ENCODE measurements at regions not wholly inside any gene's neighbourhood (a gene's known extent, or its start where the extent isn't known, plus 50 kb on each side); places are given as distances from the start of the nearest gene placed in this dataset.

DNA sequence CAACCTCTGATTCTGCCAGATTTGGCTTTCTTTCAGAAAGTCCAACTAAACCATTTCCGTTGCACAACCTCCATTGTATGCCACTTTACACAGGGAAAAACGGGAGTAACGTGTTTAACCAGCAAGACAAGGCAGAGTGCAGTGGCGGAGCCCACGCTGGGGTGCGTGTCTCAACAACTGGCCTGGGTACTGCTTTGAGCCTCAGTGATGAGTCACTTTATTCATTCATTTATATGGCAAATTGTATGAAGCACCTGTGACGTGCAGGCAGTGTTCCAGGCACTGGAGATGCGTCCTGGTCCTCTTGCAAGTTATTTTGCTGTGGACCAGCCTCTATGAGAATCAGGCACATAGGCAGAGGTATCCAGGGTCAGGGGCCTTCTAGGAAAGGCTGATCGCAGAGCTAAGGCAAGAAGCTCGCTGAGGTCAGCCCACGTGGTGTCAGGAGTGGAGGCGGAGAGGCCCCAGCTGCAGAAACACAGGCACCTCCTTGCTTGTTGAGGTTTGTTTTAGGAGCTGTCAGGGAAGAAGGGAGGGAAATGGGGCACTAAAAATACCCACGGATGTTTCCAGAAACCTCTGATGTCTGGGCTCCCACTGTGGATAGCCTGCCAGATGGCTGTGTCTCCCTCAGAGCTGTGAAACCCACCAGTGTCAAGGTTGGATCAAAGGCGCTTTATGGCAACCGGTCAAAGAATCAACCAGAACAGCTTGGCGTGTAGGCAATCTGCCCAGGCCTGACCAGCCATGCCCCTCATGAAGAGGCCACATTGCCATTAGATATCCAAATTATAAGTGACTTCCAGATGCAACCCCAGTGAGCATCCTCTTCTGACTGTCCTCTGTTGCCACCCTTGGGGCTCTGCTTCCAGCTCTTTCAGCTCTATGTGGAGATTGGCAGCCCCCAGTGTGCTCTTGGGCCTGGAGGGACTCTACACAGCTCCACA lies 157.2 kb downstream of the CD83 start:
- DNase-seq (ENCODE audit: low read depth, low spot score) = no peak
- H3K4me3 ChIP-seq (ENCODE audit: low read length) = no peak overlapping the region
- no peak overlapping the region for H3K27ac ChIP-seq (ENCODE audit: low read length)
- peaks cover 7% of the 10 kb centered on the region for H3K4me1 ChIP-seq (ENCODE audit: control insufficient read depth, insufficient read depth, low read length)
- peaks cover 1% of the 10 kb centered on the region; the same call in 1 of the 2 replicates for H3K27me3 ChIP-seq (ENCODE audit: control insufficient read depth, insufficient read depth, low read length)
- H3K36me3 ChIP-seq (ENCODE audit: control insufficient read depth, insufficient read depth, low read length) = no peaks in the 10 kb centered on the region
- H3K9me3 ChIP-seq (ENCODE audit: control insufficient read depth, insufficient read depth, low read length) = no peaks in the 10 kb centered on the region
- WGBS (ENCODE audit: insufficient coverage, insufficient read length) = no CpG with 5 or more reads among the region's 16 CpGs

DNA sequence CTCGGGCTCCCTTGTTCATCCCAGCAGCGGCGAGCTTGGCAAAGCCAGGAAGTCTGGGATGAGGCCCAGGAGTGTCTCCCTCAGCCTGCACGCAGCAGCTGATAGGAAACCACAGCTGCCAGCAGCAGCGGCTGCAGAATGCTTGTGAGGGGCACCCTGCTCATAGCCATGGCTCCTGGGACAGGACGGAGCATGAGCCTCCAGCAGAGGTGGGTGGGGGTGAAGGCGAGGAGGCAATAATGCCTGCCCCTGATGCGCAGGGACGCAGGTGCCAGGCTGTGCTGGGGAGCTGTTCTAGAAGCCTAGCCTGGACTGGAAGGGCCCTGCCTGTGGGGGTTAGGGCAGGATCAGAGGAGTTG lies 157.9 kb downstream of the CD83 start:
- Histone ChIP-seq H3K27me3 (ENCODE audit: control insufficient read depth, insufficient read depth, low read length) (peaks cover 1% of the 10 kb centered on the region; the same call in 1 of the 2 replicates), H3K4me3 (ENCODE audit: low read length) (no peak overlapping the region), H3K9me3 (ENCODE audit: control insufficient read depth, insufficient read depth, low read length) (no peaks in the 10 kb centered on the region), H3K27ac (ENCODE audit: low read length) (no peak overlapping the region), H3K4me1 (ENCODE audit: control insufficient read depth, insufficient read depth, low read length) (peaks cover 7% of the 10 kb centered on the region), H3K36me3 (ENCODE audit: control insufficient read depth, insufficient read depth, low read length) (no peaks in the 10 kb centered on the region)
- no peak for DNase-seq (ENCODE audit: low read depth, low spot score)
- no CpG with 5 or more reads among the region's 9 CpGs for WGBS (ENCODE audit: insufficient coverage, insufficient read length)

DNA sequence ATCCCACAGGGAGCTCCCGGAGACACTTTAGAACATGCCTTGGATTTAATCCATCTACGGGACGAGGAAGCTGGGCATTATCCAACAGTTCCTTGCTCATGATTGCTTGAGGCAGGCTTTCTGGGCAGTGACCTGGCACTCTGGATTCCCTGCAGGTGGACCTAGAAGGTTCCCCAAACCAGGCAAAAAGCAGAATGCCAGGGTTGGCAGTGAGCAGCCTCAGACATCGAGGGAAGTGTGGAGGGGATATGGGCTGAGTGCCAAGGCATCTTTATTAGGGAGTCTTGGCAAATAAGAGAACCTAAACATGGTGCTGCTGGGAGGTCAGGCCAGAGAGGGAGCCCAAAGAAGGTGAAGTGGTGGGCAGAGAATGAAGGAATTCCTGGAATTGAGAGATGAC lies 158.5 kb downstream of the CD83 start:
- no peaks in the 10 kb centered on the region for H3K36me3 ChIP-seq (ENCODE audit: control insufficient read depth, insufficient read depth, low read length)
- H3K4me3 ChIP-seq (ENCODE audit: low read length) = no peak overlapping the region
- WGBS (ENCODE audit: insufficient coverage, insufficient read length) = no CpG with 5 or more reads among the region's 4 CpGs
- peaks cover 1% of the 10 kb centered on the region; the same call in 1 of the 2 replicates for H3K27me3 ChIP-seq (ENCODE audit: control insufficient read depth, insufficient read depth, low read length)
- no peak for DNase-seq (ENCODE audit: low read depth, low spot score)
- H3K27ac ChIP-seq (ENCODE audit: low read length) = no peak overlapping the region
- no peaks in the 10 kb centered on the region for H3K9me3 ChIP-seq (ENCODE audit: control insufficient read depth, insufficient read depth, low read length)
- H3K4me1 ChIP-seq (ENCODE audit: control insufficient read depth, insufficient read depth, low read length) = peaks cover 6% of the 10 kb centered on the region

DNA sequence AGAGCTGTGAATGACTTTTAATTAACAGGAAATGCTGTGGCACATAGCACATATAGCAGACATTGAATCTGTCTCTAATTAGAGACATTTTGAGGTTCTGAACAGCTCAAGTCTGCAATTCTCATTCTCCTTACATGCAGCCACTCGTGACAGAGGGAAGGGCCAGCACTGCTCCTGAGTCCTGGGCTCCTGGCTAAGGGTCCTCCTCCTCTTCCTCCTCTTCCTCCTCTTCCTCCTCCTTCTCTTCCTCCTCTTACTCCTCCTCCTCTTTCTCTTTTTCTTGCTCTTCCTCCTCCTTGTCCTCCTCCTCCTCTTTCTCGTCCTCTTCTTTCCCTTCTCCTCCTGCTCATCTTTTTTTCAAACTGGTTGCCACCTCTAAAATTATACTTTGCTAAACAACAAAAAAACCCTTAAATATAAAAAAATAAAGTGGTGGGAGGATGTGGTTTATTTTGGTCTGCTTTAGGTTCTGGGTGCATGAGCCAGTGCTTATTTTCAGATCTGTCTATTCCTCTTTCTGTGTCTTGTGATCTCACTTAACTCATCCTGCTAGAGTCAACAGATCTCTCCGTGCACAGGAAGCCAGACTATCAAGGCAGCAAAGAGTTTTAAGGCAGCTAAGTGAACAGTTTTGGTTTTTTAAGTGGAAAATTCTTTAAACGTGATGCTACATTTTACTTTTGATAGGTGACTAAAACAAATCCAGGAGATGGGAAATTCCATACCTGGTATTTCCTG lies 159.3 kb downstream of the CD83 start:
- no peak overlapping the region for H3K4me3 ChIP-seq (ENCODE audit: low read length)

DNA sequence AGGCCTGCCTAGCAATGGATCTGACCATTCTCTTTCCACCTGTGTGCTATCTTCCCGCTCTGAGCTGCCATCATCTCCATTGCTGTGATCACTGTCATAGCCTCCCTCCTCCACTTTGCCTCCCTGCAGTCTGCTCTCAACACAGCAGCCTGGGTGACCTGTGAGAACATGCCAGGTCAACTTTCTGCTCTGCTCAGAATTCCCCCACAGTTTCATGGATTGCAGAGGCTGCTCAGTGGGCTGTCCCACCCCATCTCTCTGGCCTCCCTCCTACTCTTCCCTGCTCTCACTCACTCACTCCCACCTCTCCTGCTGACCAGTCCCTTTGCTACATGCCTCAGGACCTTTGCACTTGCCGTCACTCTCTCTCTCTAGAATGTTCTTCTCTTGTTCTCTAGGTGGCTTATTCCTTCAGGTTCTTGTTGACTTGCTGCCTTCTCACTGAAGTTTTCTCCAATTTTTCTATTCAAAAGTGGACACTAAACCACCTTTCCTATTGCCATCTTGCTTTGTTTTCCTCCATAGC lies 159.9 kb downstream of the CD83 start:
- Histone ChIP-seq H3K27ac (ENCODE audit: low read length) (no peak overlapping the region), H3K36me3 (ENCODE audit: control insufficient read depth, insufficient read depth, low read length) (no peaks in the 10 kb centered on the region), H3K27me3 (ENCODE audit: control insufficient read depth, insufficient read depth, low read length) (peaks cover 1% of the 10 kb centered on the region; the same call in 1 of the 2 replicates), H3K4me3 (ENCODE audit: low read length) (no peak overlapping the region), H3K9me3 (ENCODE audit: control insufficient read depth, insufficient read depth, low read length) (no peaks in the 10 kb centered on the region), H3K4me1 (ENCODE audit: control insufficient read depth, insufficient read depth, low read length) (peaks cover 5% of the 10 kb centered on the region; the same call in 1 of the 2 replicates)
- no peak for DNase-seq (ENCODE audit: low read depth, low spot score)
- no CpG with 5 or more reads among the region's 2 CpGs for WGBS (ENCODE audit: insufficient coverage, insufficient read length)

More for the DNA sequence above, 159.3 kb downstream of the CD83 start:
- no CpG with 5 or more reads among the region's 4 CpGs for WGBS (ENCODE audit: insufficient coverage, insufficient read length)
- Histone ChIP-seq H3K4me1 (ENCODE audit: control insufficient read depth, insufficient read depth, low read length) (peaks cover 5% of the 10 kb centered on the region; the same call in 1 of the 2 replicates), H3K27ac (ENCODE audit: low read length) (no peak overlapping the region), H3K9me3 (ENCODE audit: control insufficient read depth, insufficient read depth, low read length) (no peaks in the 10 kb centered on the region), H3K36me3 (ENCODE audit: control insufficient read depth, insufficient read depth, low read length) (no peaks in the 10 kb centered on the region), H3K27me3 (ENCODE audit: control insufficient read depth, insufficient read depth, low read length) (peaks cover 1% of the 10 kb centered on the region; the same call in 1 of the 2 replicates)
- no peak for DNase-seq (ENCODE audit: low read depth, low spot score)

DNA sequence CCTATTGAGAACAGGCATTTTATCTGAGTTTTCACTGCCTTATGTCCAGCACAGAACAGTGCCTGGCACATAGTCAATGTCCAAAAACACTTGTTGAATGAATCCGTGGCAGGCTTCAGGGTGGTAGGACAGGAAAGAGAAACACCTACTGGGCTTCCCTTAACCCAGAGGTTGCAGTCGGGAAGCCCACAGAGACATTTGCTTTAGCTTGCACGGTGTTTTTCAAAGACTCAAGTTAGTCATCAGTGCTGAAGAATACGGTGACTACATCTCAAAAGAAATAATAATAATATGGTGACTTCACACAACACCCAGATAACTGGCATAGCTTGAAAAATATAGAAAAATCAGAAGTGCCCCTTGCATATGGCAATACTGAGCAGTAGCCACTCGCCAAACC lies 160.4 kb downstream of the CD83 start:
- H3K4me3 ChIP-seq (ENCODE audit: low read length) = no peak overlapping the region
- H3K36me3 ChIP-seq (ENCODE audit: control insufficient read depth, insufficient read depth, low read length) = no peaks in the 10 kb centered on the region
- no peak overlapping the region for H3K27ac ChIP-seq (ENCODE audit: low read length)
- no peak for DNase-seq (ENCODE audit: low read depth, low spot score)
- 0 out of 2 replicates have a peak, but pooled peaks cover 1% of the 10 kb centered on the region for H3K27me3 ChIP-seq (ENCODE audit: control insufficient read depth, insufficient read depth, low read length)
- H3K4me1 ChIP-seq (ENCODE audit: control insufficient read depth, insufficient read depth, low read length) = peaks cover 2% of the 10 kb centered on the region; the same call in 1 of the 2 replicates
- no peaks in the 10 kb centered on the region for H3K9me3 ChIP-seq (ENCODE audit: control insufficient read depth, insufficient read depth, low read length)
- no CpG with 5 or more reads among the region's 5 CpGs for WGBS (ENCODE audit: insufficient coverage, insufficient read length)

DNA sequence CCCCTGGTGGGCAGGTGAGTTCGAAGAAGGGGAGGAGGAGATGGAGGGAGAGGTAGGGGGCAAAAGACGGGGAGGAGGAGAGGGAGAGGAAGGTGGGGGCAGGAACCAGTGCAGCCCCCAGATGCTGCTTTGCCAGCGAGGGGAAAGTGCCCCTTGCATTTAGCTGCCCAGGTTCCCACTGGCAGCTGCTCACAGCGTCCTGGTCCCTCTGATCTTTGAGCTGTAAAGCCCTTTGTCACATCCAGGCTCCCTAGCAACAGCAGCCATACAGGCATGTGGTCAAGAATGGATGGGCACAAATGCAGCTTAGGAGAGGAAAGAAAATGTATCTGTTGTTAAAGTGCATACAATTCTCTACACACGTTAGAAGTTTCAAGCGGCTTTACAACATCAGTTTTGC lies 160.9 kb downstream of the CD83 start:
- H3K27me3 ChIP-seq (ENCODE audit: control insufficient read depth, insufficient read depth, low read length) = 0 out of 2 replicates have a peak, but pooled peaks cover 1% of the 10 kb centered on the region
- WGBS (ENCODE audit: insufficient coverage, insufficient read length) = no CpG with 5 or more reads among the region's 6 CpGs
- H3K36me3 ChIP-seq (ENCODE audit: control insufficient read depth, insufficient read depth, low read length) = no peaks in the 10 kb centered on the region
- no peak for DNase-seq (ENCODE audit: low read depth, low spot score)
- 0 out of 2 replicates have a peak, but pooled peaks cover 1% of the 10 kb centered on the region for H3K4me1 ChIP-seq (ENCODE audit: control insufficient read depth, insufficient read depth, low read length)
- H3K9me3 ChIP-seq (ENCODE audit: control insufficient read depth, insufficient read depth, low read length) = no peaks in the 10 kb centered on the region
- H3K27ac ChIP-seq (ENCODE audit: low read length) = no peak overlapping the region
- no peak overlapping the region for H3K4me3 ChIP-seq (ENCODE audit: low read length)

DNA sequence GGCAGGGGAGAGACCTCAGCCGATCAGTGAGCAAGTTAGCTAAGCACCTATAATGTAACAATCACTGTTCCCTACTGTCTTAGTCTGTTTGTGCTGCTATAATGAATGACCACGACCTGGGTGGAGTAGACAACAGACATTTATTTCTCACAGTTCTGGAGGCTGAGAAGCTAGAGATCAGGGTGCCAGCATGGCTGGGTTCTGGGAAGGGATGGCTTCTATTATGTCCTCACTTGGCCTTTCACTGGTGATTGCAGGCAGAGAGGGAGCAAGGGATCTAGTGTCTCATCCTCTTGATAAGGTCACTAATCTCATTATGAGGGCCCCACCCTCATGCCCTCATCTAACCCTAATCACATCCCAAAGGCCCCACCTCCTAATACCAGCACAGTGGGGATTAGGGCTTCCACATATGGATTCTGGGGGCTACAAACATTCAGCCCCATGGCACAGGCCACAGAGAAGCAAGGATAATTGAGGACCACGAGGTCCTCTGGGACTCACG lies 162.5 kb downstream of the CD83 start:
- Histone ChIP-seq H3K9me3 (ENCODE audit: control insufficient read depth, insufficient read depth, low read length) (no peaks in the 10 kb centered on the region), H3K4me3 (ENCODE audit: low read length) (no peak overlapping the region), H3K27me3 (ENCODE audit: control insufficient read depth, insufficient read depth, low read length) (no peaks in the 10 kb centered on the region), H3K4me1 (ENCODE audit: control insufficient read depth, insufficient read depth, low read length) (no peaks in the 10 kb centered on the region), H3K36me3 (ENCODE audit: control insufficient read depth, insufficient read depth, low read length) (no peaks in the 10 kb centered on the region), H3K27ac (ENCODE audit: low read length) (no peak overlapping the region)
- DNase-seq (ENCODE audit: low read depth, low spot score) = no peak
- no CpG with 5 or more reads among the region's 4 CpGs for WGBS (ENCODE audit: insufficient coverage, insufficient read length)

DNA sequence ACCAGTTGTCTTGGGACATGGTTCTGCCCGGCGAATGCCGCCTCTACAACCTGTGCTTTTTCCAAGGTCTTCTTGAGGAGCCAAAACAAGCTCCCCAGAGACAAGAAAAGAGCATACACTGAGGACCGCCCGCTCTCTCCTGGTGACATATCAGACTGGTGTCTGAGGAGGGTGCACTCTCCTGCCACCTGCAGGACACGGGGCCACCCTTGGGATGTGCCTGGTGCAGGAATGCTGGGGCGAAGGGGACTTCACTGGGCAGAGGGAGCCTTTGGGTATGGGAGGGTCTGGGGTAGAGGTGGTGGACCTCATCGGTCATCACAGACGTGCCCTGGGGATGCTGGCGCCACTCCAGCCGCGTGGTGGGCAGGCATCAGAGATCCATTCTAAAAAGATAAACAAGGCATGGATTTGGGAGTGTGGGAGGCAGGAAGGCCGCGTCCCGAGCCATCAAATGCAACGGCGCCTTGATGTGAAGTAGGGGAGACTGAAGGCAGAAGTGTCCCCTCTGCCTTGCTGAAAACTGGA lies 163.3 kb downstream of the CD83 start:
- Histone ChIP-seq H3K27me3 (ENCODE audit: control insufficient read depth, insufficient read depth, low read length) (no peaks in the 10 kb centered on the region), H3K4me3 (ENCODE audit: low read length) (no peak overlapping the region), H3K9me3 (ENCODE audit: control insufficient read depth, insufficient read depth, low read length) (no peaks in the 10 kb centered on the region), H3K27ac (ENCODE audit: low read length) (no peak overlapping the region), H3K36me3 (ENCODE audit: control insufficient read depth, insufficient read depth, low read length) (no peaks in the 10 kb centered on the region), H3K4me1 (ENCODE audit: control insufficient read depth, insufficient read depth, low read length) (no peaks in the 10 kb centered on the region)
- no CpG with 5 or more reads among the region's 17 CpGs for WGBS (ENCODE audit: insufficient coverage, insufficient read length)
- no peak for DNase-seq (ENCODE audit: low read depth, low spot score)
